A549 (cell line): ENCODE measurements at regions not wholly inside any gene's neighbourhood (a gene's known extent, or its start where the extent isn't known, plus 50 kb on each side); places are given as distances from the start of the nearest gene placed in this dataset.

ENCODE experiments used
- ATAC-seq, 2 experiments: fragments of 200-7000 bp in 1 of 2; fragments of >200 bp in 1 of 2; cut with Nextera tagmentation in 1 of 2; cut with Tn5 transposase in 1 of 2; 3 replicates each; pipeline versions ENCODE4 v1.8.0 to v1.9.1; 2018 to 2020; ENCODE audit warnings: mild to moderate bottlenecking in 1 of 2, moderate library complexity in 1 of 2
- CTCF ChIA-PET: fragments of 300-600 bp; sonication (Branson Sonifier 250); formaldehyde crosslinking; extraction: SDS; loops from one replicate; lab custom pipeline; 2021; ENCODE audit warnings: antibody characterized with exemption, inconsistent platforms; lab: Yijun Ruan, JAX
- POLR2A ChIA-PET: fragments of 350-600 bp; formaldehyde crosslinking; extraction: SDS; loops from one replicate; lab custom pipeline; 2021; ENCODE audit warnings: antibody characterized with exemption, inconsistent platforms; lab: Yijun Ruan, JAX
- DNase-seq, 2 experiments: peaks; one replicate each; pipeline versions ENCODE4 v3.0.0 to v3.0.0-alpha.2; 2011 to 2016; ENCODE audit warnings: low read depth in 1 of 2, low spot score in 1 of 2
- FAIRE-seq: peaks from 2 replicates; lab custom pipeline; 2011; peaks lifted over from hg19 to GRCh38; lab: Jason Lieb, UNC
- H3K27ac ChIP-seq, 2 experiments: fragments of >200 bp; sonication (Bioruptor Twin); formaldehyde crosslinking; 3 replicates each; pipeline ENCODE4 v1.5.1; 2016 to 2017
- H3K4me1 ChIP-seq: fragments of >200 bp; sonication (Bioruptor Twin); formaldehyde crosslinking; 3 replicates; pipeline ENCODE4 v1.6.1; 2016
- H3K4me2 ChIP-seq: fragments of >200 bp; sonication (Bioruptor Twin); formaldehyde crosslinking; 3 replicates; pipeline ENCODE4 v1.6.1; 2016
- H3K4me3 ChIP-seq: fragments of >200 bp; sonication (Bioruptor Twin); formaldehyde crosslinking; 3 replicates; pipeline ENCODE4 v1.5.1; 2016
- H3K9me3 ChIP-seq: fragments of >200 bp; sonication (Bioruptor Twin); formaldehyde crosslinking; 3 replicates; pipeline ENCODE4 v1.6.1; 2016
- BCL3 ChIP-seq: fragments of >200 bp; sonication (Bioruptor Twin); formaldehyde crosslinking; IDR thresholded peaks from 3 replicates; pipeline ENCODE4 v1.6.1; 2016
- CHD2 ChIP-seq: fragments of 150-350 bp; IDR thresholded peaks from 2 replicates; pipeline ENCODE4 v1.6.1; 2014; ENCODE audit warnings: low read length; ENCODE audit not compliant: partially characterized antibody
- CHD4 ChIP-seq: fragments of 200-600 bp; sonication (generic); IDR thresholded peaks from 2 replicates; pipeline ENCODE4 v1.6.1; 2016; ENCODE audit warnings: antibody characterized with exemption, mild to moderate bottlenecking, borderline replicate concordance
- EHF ChIP-seq: fragments of 250-450 bp; sonication (Bioruptor Pico); IDR thresholded peaks from 2 replicates; pipeline ENCODE4 v1.5.0; 2020; ENCODE audit warnings: mild to moderate bottlenecking
- EHMT2 ChIP-seq: fragments of 200-600 bp; sonication (generic); IDR thresholded peaks from 2 replicates; pipeline ENCODE4 v1.6.1; 2016; ENCODE audit warnings: antibody characterized with exemption, low read depth, mild to moderate bottlenecking, moderate library complexity
- ESRRA ChIP-seq: fragments of 150-350 bp; IDR thresholded peaks from 2 replicates; pipeline ENCODE4 v1.6.1; 2014; ENCODE audit warnings: mild to moderate bottlenecking, low read length, borderline replicate concordance
- FOSB ChIP-seq: fragments of 250-450 bp; sonication (Bioruptor Pico); IDR thresholded peaks from 2 replicates; pipeline ENCODE4 v1.5.0; 2020; ENCODE audit warnings: mild to moderate bottlenecking, moderate library complexity
- FOSL2 ChIP-seq, 2 experiments: fragments of 450-650 bp in 1 of 2; fragments of >200 bp in 1 of 2; sonication (Bioruptor Twin) in 1 of 2; formaldehyde crosslinking; IDR thresholded peaks; 2 replicates each; pipeline versions ENCODE4 v1.5.0 to v1.6.1; 2016 to 2020; ENCODE audit warnings: mild to moderate bottlenecking in 1 of 2, moderate library complexity in 1 of 2
- FOXS1 ChIP-seq: fragments of 250-450 bp; sonication (Bioruptor Pico); IDR thresholded peaks from 2 replicates; pipeline ENCODE4 v1.5.0; 2020; ENCODE audit warnings: mild to moderate bottlenecking, moderate library complexity
- GATA3 ChIP-seq: IDR thresholded peaks from 2 replicates; pipeline ENCODE4 v1.6.1; 2012; ENCODE audit warnings: borderline replicate concordance
- HDAC2 ChIP-seq: fragments of 200-600 bp; sonication (generic); IDR thresholded peaks from 2 replicates; pipeline ENCODE4 v1.6.1; 2016
- JUN ChIP-seq, 2 experiments: fragments of >200 bp; sonication (Bioruptor Twin); formaldehyde crosslinking; IDR thresholded peaks; 2 replicates in 1 of 2; 3 replicates in 1 of 2; pipeline ENCODE4 v1.6.1; 2016 to 2017
- JUNB ChIP-seq: fragments of >200 bp; sonication (Bioruptor Twin); formaldehyde crosslinking; IDR thresholded peaks from 2 replicates; pipeline ENCODE4 v1.6.1; 2016
- MAFK ChIP-seq: fragments of 450-650 bp; IDR thresholded peaks from 2 replicates; pipeline ENCODE4 v1.6.1; 2014; ENCODE audit not compliant: partially characterized antibody
- NFE2L2 ChIP-seq: fragments of 150-350 bp; conservative IDR thresholded peaks from 2 replicates; pipeline ENCODE4 v1.6.1; 2014; ENCODE audit warnings: low read length
- NR3C1 ChIP-seq: fragments of >200 bp; sonication (Bioruptor Twin); formaldehyde crosslinking; IDR thresholded peaks from 3 replicates; pipeline ENCODE4 v1.6.1; 2017
- POLR2AphosphoS2 ChIP-seq: conservative IDR thresholded peaks from 2 replicates; pipeline ENCODE4 v1.6.1; 2012; ENCODE audit warnings: low read length, improper control_type of control experiment, inconsistent platforms
- RARB ChIP-seq: fragments of 250-450 bp; sonication (Bioruptor Pico); IDR thresholded peaks from 2 replicates; pipeline ENCODE4 v1.8.0; 2021; ENCODE audit warnings: mild to moderate bottlenecking, moderate library complexity
- RCOR1 ChIP-seq: fragments of 150-350 bp; IDR thresholded peaks from 2 replicates; pipeline ENCODE4 v1.6.1; 2014; ENCODE audit warnings: antibody characterized with exemption, low read length, low read depth
- SMC3 ChIP-seq: fragments of >200 bp; sonication (Bioruptor Twin); formaldehyde crosslinking; IDR thresholded peaks from 3 replicates; pipeline ENCODE4 v1.6.1; 2018; ENCODE audit warnings: inconsistent platforms
- SREBF2 ChIP-seq: fragments of 450-650 bp; IDR thresholded peaks from 2 replicates; pipeline ENCODE4 v1.6.1; 2014; ENCODE audit warnings: mild to moderate bottlenecking, moderate library complexity
- ZC3H11A ChIP-seq: fragments of 450-650 bp; IDR thresholded peaks from 2 replicates; pipeline ENCODE4 v1.6.1; 2014; ENCODE audit warnings: antibody characterized with exemption, mild to moderate bottlenecking
- ZSCAN20 ChIP-seq: fragments of 250-450 bp; sonication (Bioruptor Pico); IDR thresholded peaks from 2 replicates; pipeline ENCODE4 v1.8.0; 2022; ENCODE audit warnings: mild to moderate bottlenecking, moderate library complexity
- WGBS: methylation state at CpG from one replicate; pipeline ENCODE4 v1.1.6; 2017; ENCODE audit errors: missing lambda C conversion rate; 5-methylcytosine and 5-hydroxymethylcytosine counted together
- TF ChIP-seq, protein P1 (sequence below): fragments of 250-450 bp; sonication (Bioruptor Pico); IDR thresholded peaks from 2 replicates; pipeline ENCODE4 v1.5.0; 2020; ENCODE audit warnings: low read depth, mild to moderate bottlenecking, moderate library complexity
- TF ChIP-seq, protein P2 (sequence below): IDR thresholded peaks from 2 replicates; pipeline ENCODE4 v1.6.1; 2012
- TF ChIP-seq, protein P3 (sequence below): fragments of >200 bp; sonication (Bioruptor Twin); formaldehyde crosslinking; IDR thresholded peaks from 2 replicates; pipeline ENCODE4 v1.6.1; 2016

- TF ChIP-seq GATA3 (peak; percentile 99), ESRRA (no peak), SMC3 (peak; percentile 34; the same call in 1 of the 3 replicates), FOXS1 (0 out of 2 replicates have a peak, but pooled peaks have one; percentile 74), HDAC2 (no peak), EHMT2 (no peak)
Observed at GRCh38 chr15:95247071-95247984, 1016.0 kb downstream of the MCTP2 start (continued).

DNA sequence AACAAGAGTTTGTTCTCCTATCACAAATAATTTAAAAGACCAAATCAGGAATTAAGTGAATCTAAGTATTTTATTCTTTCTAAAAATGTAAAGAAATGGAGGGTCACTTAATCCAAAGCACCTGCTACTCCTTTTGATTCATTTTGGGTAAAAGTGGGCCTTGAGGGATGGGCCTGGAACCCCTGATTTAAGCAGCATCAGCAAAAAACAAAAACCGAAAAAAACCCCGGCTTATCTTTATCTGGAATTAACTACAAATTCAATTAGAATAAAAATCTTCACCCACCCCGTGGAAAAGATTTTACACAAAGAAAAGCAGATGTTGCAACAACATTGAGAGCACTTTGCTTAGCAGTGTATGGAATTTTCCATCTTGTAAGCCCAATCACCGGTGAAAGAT lies 1018.2 kb downstream of the MCTP2 start:
- CTCF ChIA-PET = interaction anchor here (1.0 to 6.1 kb wide), 2 partner anchors 10 to 43 kb away, joined by 3 to 38 read pairs; no protein-coding TSS in a partner anchor
- Histone ChIP-seq H3K9me3 (peaks cover 19% of the 10 kb centered on the region), H3K4me3 (no peak overlapping the region), H3K27ac (no peak overlapping the region), H3K4me1 (peaks cover 21% of the 10 kb centered on the region), H3K4me2 (no peak overlapping the region)
- TF ChIP-seq HDAC2 = no peak
- TF ChIP-seq SMC3 = no peak
- TF ChIP-seq, protein P1, sequence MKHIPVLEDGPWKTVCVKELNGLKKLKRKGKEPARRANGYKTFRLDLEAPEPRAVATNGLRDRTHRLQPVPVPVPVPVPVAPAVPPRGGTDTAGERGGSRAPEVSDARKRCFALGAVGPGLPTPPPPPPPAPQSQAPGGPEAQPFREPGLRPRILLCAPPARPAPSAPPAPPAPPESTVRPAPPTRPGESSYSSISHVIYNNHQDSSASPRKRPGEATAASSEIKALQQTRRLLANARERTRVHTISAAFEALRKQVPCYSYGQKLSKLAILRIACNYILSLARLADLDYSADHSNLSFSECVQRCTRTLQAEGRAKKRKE (CRISPR knock-in tag) = no peak
- peak; percentile 58 for TF ChIP-seq MAFK
- WGBS = 78% methylated on average over 4 of the region's 4 CpGs
- no peak for ATAC-seq
- no peak for FAIRE-seq
- DNase-seq = no peak
- POLR2A ChIA-PET = no interaction called here

DNA sequence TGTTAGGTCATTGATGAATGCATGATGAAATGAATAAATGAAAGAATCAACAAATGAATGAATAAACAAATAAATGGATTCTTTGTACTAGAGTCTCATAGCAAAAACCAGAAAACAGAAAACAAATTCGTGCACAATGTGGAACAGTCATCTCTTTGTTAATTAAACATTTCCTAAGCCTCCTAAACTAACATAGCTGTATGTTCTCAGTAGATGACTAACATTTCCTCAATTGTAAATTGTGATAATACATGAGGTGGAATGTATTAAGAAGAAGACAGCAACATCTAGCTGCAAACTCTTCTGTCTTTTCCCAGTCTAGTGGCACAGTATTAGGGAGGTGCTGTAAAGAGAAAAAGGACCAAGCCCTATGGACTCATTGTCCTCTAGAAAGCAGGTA lies 1021.0 kb downstream of the MCTP2 start:
- CTCF ChIA-PET = interaction anchor here (1.0 kb wide), 1 partner anchor 1075 kb away, joined by 5 read pairs; no protein-coding TSS in a partner anchor
- Histone ChIP-seq H3K4me3 (no peak overlapping the region), H3K4me1 (peaks cover 12% of the 10 kb centered on the region), H3K4me2 (0 out of 3 replicates have a peak overlapping the region, but pooled peaks have one; percentile 1), H3K9me3 (peaks cover 19% of the 10 kb centered on the region), H3K27ac (no peak overlapping the region)
- POLR2A ChIA-PET = no interaction called here
- TF ChIP-seq, protein P2, sequence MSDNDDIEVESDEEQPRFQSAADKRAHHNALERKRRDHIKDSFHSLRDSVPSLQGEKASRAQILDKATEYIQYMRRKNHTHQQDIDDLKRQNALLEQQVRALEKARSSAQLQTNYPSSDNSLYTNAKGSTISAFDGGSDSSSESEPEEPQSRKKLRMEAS = 0 out of 2 replicates have a peak, but pooled peaks have one; percentile 26
- no peak for TF ChIP-seq ZSCAN20 (CRISPR knock-in tag)
- no peak for TF ChIP-seq CHD2
- no peak for TF ChIP-seq ESRRA
- TF ChIP-seq FOSB (CRISPR knock-in tag) = no peak
- peak; percentile 26 to 43; a peak in 2 of 6 replicates for ATAC-seq
- no peak for DNase-seq
- WGBS = 3% methylated on average over 1 of the region's 1 CpG
- FAIRE-seq = peak; percentile 18

- Histone ChIP-seq H3K9me3 (0 out of 3 replicates have a peak, but pooled peaks cover 2% of the 10 kb centered on the region), H3K4me3 (no peak overlapping the region), H3K4me2 (0 out of 3 replicates have a peak overlapping the region, but pooled peaks have one; percentile 10), H3K27ac (no peak overlapping the region), H3K4me1 (peaks cover 7% of the 10 kb centered on the region; the same call in 2 of the 3 replicates)
- DNase-seq = no peak
- no peak for FAIRE-seq
- no peak for ATAC-seq
- 30% methylated on average over 3 of the region's 3 CpGs for WGBS
- TF ChIP-seq EHF (CRISPR knock-in tag) = no peak
- TF ChIP-seq SMC3 = no peak
- TF ChIP-seq, protein P3, sequence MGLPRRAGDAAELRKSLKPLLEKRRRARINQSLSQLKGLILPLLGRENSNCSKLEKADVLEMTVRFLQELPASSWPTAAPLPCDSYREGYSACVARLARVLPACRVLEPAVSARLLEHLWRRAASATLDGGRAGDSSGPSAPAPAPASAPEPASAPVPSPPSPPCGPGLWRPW = no peak
- TF ChIP-seq SREBF2 = no peak
- TF ChIP-seq RCOR1 = no peak
- no peak for TF ChIP-seq CHD4
- no peak for TF ChIP-seq JUN (IDR thresholded peaks at IDR 0.05)
- TF ChIP-seq, protein P1 (CRISPR knock-in tag) = no peak
- TF ChIP-seq JUNB = no peak
- TF ChIP-seq FOSL2 (IDR thresholded peaks at IDR 0.05) = no peak
- no peak for TF ChIP-seq FOSL2 (CRISPR knock-in tag; IDR thresholded peaks at IDR 0.05)
- TF ChIP-seq ZSCAN20 (CRISPR knock-in tag) = no peak
- no peak for TF ChIP-seq ZC3H11A
- TF ChIP-seq NFE2L2 = no peak
- TF ChIP-seq, protein P2 = no peak
- TF ChIP-seq NR3C1 = no peak
- no peak for TF ChIP-seq POLR2AphosphoS2
- TF ChIP-seq BCL3 = no peak
- TF ChIP-seq RARB (CRISPR knock-in tag) = no peak
- POLR2A ChIA-PET = no interaction called here
- CTCF ChIA-PET = no interaction called here
Observed at GRCh38 chr15:95254263-95254662, 1022.9 kb downstream of the MCTP2 start.
